GDM1 (cell line): ENCODE measurements at regions not wholly inside any gene's neighbourhood (a gene's known extent, or its start where the extent isn't known, plus 50 kb on each side); places are given as distances from the start of the nearest gene placed in this dataset.
"Not testable (repeated sequence)": the region's sequence is repeated elsewhere in the genome, so short reads cannot be mapped to it uniquely, and the experiment has no call there.

Experiments
- DNase-seq: peaks from one replicate; lab custom pipeline; 2025; lab: John Stamatoyannopoulos, UW

- DNase-seq = no peak
These were observed 872.9 kb downstream of the TMTC2 start for GRCh38 chr12:83559650-83560049.

GRCh38 chr12:83556040-83556439, 869.3 kb downstream of the TMTC2 start:
- not testable (repeated sequence) for DNase-seq

- DNase-seq = no peak
These were observed 854.7 kb downstream of the TMTC2 start for GRCh38 chr12:83541446-83541845.

- DNase-seq = no peak
These were observed 851.8 kb downstream of the TMTC2 start for GRCh38 chr12:83538361-83538965.

- no peak for DNase-seq
These were observed 850.8 kb downstream of the TMTC2 start for GRCh38 chr12:83537428-83538053.

- no peak for DNase-seq
These were observed 849.8 kb downstream of the TMTC2 start for GRCh38 chr12:83536496-83536895.

GRCh38 chr12:83528571-83528970, 841.9 kb downstream of the TMTC2 start:
- DNase-seq = no peak

GRCh38 chr12:83527810-83528209, 841.1 kb downstream of the TMTC2 start:
- DNase-seq = no peak

- DNase-seq = no peak
These were observed 828.8 kb downstream of the TMTC2 start for GRCh38 chr12:83515306-83516026.

GRCh38 chr12:83514372-83514771, 827.7 kb downstream of the TMTC2 start:
- DNase-seq = no peak

- no peak for DNase-seq
These were observed 820.1 kb downstream of the TMTC2 start for GRCh38 chr12:83506841-83507240.

GRCh38 chr12:83505586-83505985, 818.9 kb downstream of the TMTC2 start:
- DNase-seq = no peak

GRCh38 chr12:83499894-83500293, 813.2 kb downstream of the TMTC2 start:
- DNase-seq = not testable (repeated sequence)

- DNase-seq = no peak
These were observed 791.0 kb downstream of the TMTC2 start for GRCh38 chr12:83477696-83478095.

GRCh38 chr12:83476695-83477690, 790.3 kb downstream of the TMTC2 start:
- DNase-seq = no peak

GRCh38 chr12:83476006-83476405, 789.3 kb downstream of the TMTC2 start:
- DNase-seq = no peak

GRCh38 chr12:83474369-83474768, 787.7 kb downstream of the TMTC2 start:
- DNase-seq = no peak

- DNase-seq = no peak
These were observed 786.8 kb downstream of the TMTC2 start for GRCh38 chr12:83473408-83474095.

GRCh38 chr12:83472772-83473171, 786.1 kb downstream of the TMTC2 start:
- no peak for DNase-seq

GRCh38 chr12:83472350-83472749, 785.6 kb downstream of the TMTC2 start:
- no peak for DNase-seq

GRCh38 chr12:83471341-83471740, 784.6 kb downstream of the TMTC2 start:
- no peak for DNase-seq

- no peak for DNase-seq
These were observed 784.0 kb downstream of the TMTC2 start for GRCh38 chr12:83470749-83471148.
